Gastroesophageal sphincter (tissue), 4 donors: ENCODE measurements at regions not wholly inside any gene's neighbourhood (a gene's known extent, or its start where the extent isn't known, plus 50 kb on each side); places are given as distances from the start of the nearest gene placed in this dataset.

Source experiments
- ATAC-seq: fragments of 150-250 bp; one replicate; pipeline ENCODE4 v1.9.1; 2016; ENCODE audit warnings: mild to moderate bottlenecking, moderate library complexity
- H3K27ac ChIP-seq, 4 donors: fragments of 200-600 bp; sonication (generic) in 3 of 4; 1 replicate in 3 of 4; 2 replicates in 1 of 4; pipeline ENCODE4 v1.5.1; 2016 to 2019
- H3K27me3 ChIP-seq: fragments of 200-600 bp; sonication (generic); one replicate; pipeline ENCODE4 v1.5.1; 2019
- H3K36me3 ChIP-seq, 2 donors: fragments of 200-600 bp; sonication (generic); one replicate each; pipeline ENCODE4 v1.5.1; 2019; ENCODE audit warnings: control low read depth in 1 of 2
- H3K4me1 ChIP-seq, 3 donors: fragments of 200-600 bp; sonication (generic); 1 replicate in 2 of 3; 2 replicates in 1 of 3; pipeline ENCODE4 v1.5.1; 2016 to 2019; ENCODE audit warnings: control low read depth in 2 of 3
- H3K4me3 ChIP-seq, 2 donors: fragments of 200-600 bp; sonication (generic); one replicate each; pipeline ENCODE4 v1.5.1; 2019; ENCODE audit warnings: mild to moderate bottlenecking in 1 of 2, moderate library complexity in 1 of 2
- H3K9me3 ChIP-seq, 3 donors: fragments of 200-600 bp; sonication (generic); one replicate each; pipeline ENCODE4 v1.5.1; 2017 to 2019; ENCODE audit warnings: control low read depth in 2 of 3
- CTCF ChIP-seq, 4 experiments: fragments of 200-600 bp in 2 of 4; fragments of 450-650 bp in 2 of 4; sonication (generic) in 1 of 4; IDR thresholded peaks; one replicate each; pipeline ENCODE4 v1.5.1; 2017 to 2019; ENCODE audit warnings: antibody characterized with exemption in 4 of 4, mild to moderate bottlenecking in 2 of 4, moderate library complexity in 2 of 4
- EP300 ChIP-seq: sonication (generic); formaldehyde crosslinking; IDR thresholded peaks from one replicate; pipeline ENCODE4 v1.6.1; 2017; ENCODE audit warnings: antibody characterized with exemption, mild to moderate bottlenecking
- POLR2A ChIP-seq, 2 donors: fragments of 450-650 bp; IDR thresholded peaks; one replicate each; pipeline ENCODE4 v1.6.1; 2017; ENCODE audit warnings: antibody characterized with exemption in 2 of 2, mild to moderate bottlenecking in 2 of 2, moderate library complexity in 1 of 2
- POLR2AphosphoS5 ChIP-seq: sonication (generic); formaldehyde crosslinking; IDR thresholded peaks from one replicate; pipeline ENCODE4 v1.6.1; 2017; ENCODE audit warnings: antibody characterized with exemption
- WGBS, 2 donors: methylation state at CpG; one replicate each; pipeline ENCODE4 v1.1.5; 2018; ENCODE audit warnings: low coverage in 1 of 2; 5-methylcytosine and 5-hydroxymethylcytosine counted together

- no peak for TF ChIP-seq POLR2A (IDR thresholded peaks at IDR 0.05)
- TF ChIP-seq EP300 = no peak
- TF ChIP-seq CTCF (IDR thresholded peaks at IDR 0.05) = peak in 1 of 4 experiments; percentile 24
- no peak overlapping the region for H3K27ac ChIP-seq
- no peak overlapping the region for H3K4me3 ChIP-seq
- no peaks in the 10 kb centered on the region for H3K36me3 ChIP-seq
- no peaks in the 10 kb centered on the region for H3K27me3 ChIP-seq
- WGBS, 2 donors = 54 to 69% methylated on average over 6 of the region's 7 CpGs
- H3K4me1 ChIP-seq = no peaks in the 10 kb centered on the region
- no peak for ATAC-seq
- H3K9me3 ChIP-seq = no peaks in the 10 kb centered on the region
Measured at GRCh38 chr4:173752610-173753230, 222.7 kb upstream of the HAND2 start.

- H3K27ac ChIP-seq = no peak overlapping the region
- H3K4me3 ChIP-seq = no peak overlapping the region
- 0 to 20% methylated on average over 1 of the region's 1 CpG for WGBS, 2 donors
- ATAC-seq = no peak
- no peaks in the 10 kb centered on the region for H3K27me3 ChIP-seq
- no peaks in the 10 kb centered on the region for H3K9me3 ChIP-seq
- H3K36me3 ChIP-seq = no peaks in the 10 kb centered on the region
- no peaks in the 10 kb centered on the region for H3K4me1 ChIP-seq
- TF ChIP-seq CTCF (IDR thresholded peaks at IDR 0.05) = peak in 3 of 4 experiments; percentile 14 to 46 (median 43)
- TF ChIP-seq POLR2A (IDR thresholded peaks at IDR 0.05) = no peak
Measured at GRCh38 chr4:173748353-173748752, 218.3 kb upstream of the HAND2 start.

GRCh38 chr4:173747537-173748257 lies 217.7 kb upstream of the HAND2 start:
- TF ChIP-seq POLR2AphosphoS5 (no peak), EP300 (no peak), POLR2A (IDR thresholded peaks at IDR 0.05) (no peak), CTCF (IDR thresholded peaks at IDR 0.05) (no peak)
- Histone ChIP-seq H3K4me1 (no peaks in the 10 kb centered on the region), H3K36me3 (no peaks in the 10 kb centered on the region), H3K9me3 (no peaks in the 10 kb centered on the region), H3K4me3 (no peak overlapping the region), H3K27ac (no peak overlapping the region), H3K27me3 (no peaks in the 10 kb centered on the region)
- 67 to 75% methylated on average over 9 of the region's 9 CpGs for WGBS, 2 donors
- ATAC-seq = no peak

- Histone ChIP-seq H3K27ac (no peak overlapping the region), H3K4me1 (no peaks in the 10 kb centered on the region), H3K36me3 (no peaks in the 10 kb centered on the region), H3K9me3 (no peaks in the 10 kb centered on the region), H3K27me3 (no peaks in the 10 kb centered on the region), H3K4me3 (no peak overlapping the region)
- no peak for TF ChIP-seq CTCF (IDR thresholded peaks at IDR 0.05)
- no peak for TF ChIP-seq EP300
- TF ChIP-seq POLR2AphosphoS5 = no peak
- TF ChIP-seq POLR2A (IDR thresholded peaks at IDR 0.05) = no peak
- no peak for ATAC-seq
- 77 to 86% methylated on average over 6 to 7 of the region's 7 CpGs for WGBS, 2 donors
Measured at GRCh38 chr4:173746424-173746823, 216.4 kb upstream of the HAND2 start.

- WGBS, 2 donors = 53 to 79% methylated on average over 3 of the region's 3 CpGs
- TF ChIP-seq POLR2AphosphoS5 = no peak
- TF ChIP-seq CTCF (IDR thresholded peaks at IDR 0.05) = no peak
- no peak for TF ChIP-seq POLR2A (IDR thresholded peaks at IDR 0.05)
- TF ChIP-seq EP300 = no peak
Measured at GRCh38 chr4:173745765-173746164, 215.7 kb upstream of the HAND2 start.

More at GRCh38 chr4:173745765-173746164, 215.7 kb upstream of the HAND2 start:
- H3K9me3 ChIP-seq = no peaks in the 10 kb centered on the region
- H3K36me3 ChIP-seq = no peaks in the 10 kb centered on the region
- no peak for ATAC-seq
- no peaks in the 10 kb centered on the region for H3K4me1 ChIP-seq
- H3K4me3 ChIP-seq = no peak overlapping the region
- H3K27ac ChIP-seq = no peak overlapping the region
- H3K27me3 ChIP-seq = no peaks in the 10 kb centered on the region
